ENCODE measurements at regions not wholly inside any gene's neighbourhood (a gene's known extent, or its start where the extent isn't known, plus 50 kb on each side); places are given as distances from the start of the nearest gene placed in this dataset.

GRCh38 chr11:37557990-37558389 is 960.0 kb upstream of the RAG2 start:
- ATAC-seq (no peak), FAIRE-seq (no peak), DNase-seq (ENCODE audit: low spot score) (no peak)
- POLR2A ChIA-PET, result no interaction called here
- Histone ChIP-seq H2AFZ (ENCODE audit: low read length) (no peak overlapping the region), H3K36me3 (replicated peaks in 1 of 2; ENCODE audit: control insufficient read depth in 1 of 2, insufficient read depth in 2 of 2, low read length in 2 of 2) (no peaks in the 10 kb centered on the region), H3K79me2 (ENCODE audit: insufficient read depth, low read length) (no peaks in the 10 kb centered on the region), H3K4me1 (ENCODE audit: insufficient read depth, low read length) (no peaks in the 10 kb centered on the region), H3K27ac (ENCODE audit: extremely low read length, insufficient read depth, low read length) (no peak overlapping the region), H3K4me3 (replicated peaks in 1 of 3; ENCODE audit: insufficient read depth in 1 of 3, low read depth in 2 of 3, low read length in 3 of 3) (no peak overlapping the region), H3K4me2 (ENCODE audit: low read depth, low read length) (no peak overlapping the region), H4K20me1 (ENCODE audit: insufficient read depth, low read length) (no peaks in the 10 kb centered on the region), H3K27me3 (ENCODE audit: control insufficient read depth in 1 of 2, insufficient read depth in 2 of 2, low read length in 2 of 2) (no peaks in the 10 kb centered on the region), H3K9ac (ENCODE audit: insufficient read depth, low read depth, low read length) (no peak overlapping the region), H3K9me3 (ENCODE audit: low read length) (peaks cover 70% of the 10 kb centered on the region)
- intact Hi-C loops (cut with micrococcal nuclease; ENCODE audit: unreplicated experiment) (no loop called here), in situ Hi-C loops (cut with HindIII; ENCODE audit: extremely low pct_ligation_motif_present, low pct_unique_long_range_greater_than_20kb) (no loop called here)
- TF ChIP-seq CBX5 (CRISPR knock-in tag; IDR thresholded peaks at IDR 0.05; ENCODE audit: borderline replicate concordance) (no peak), KIAA2018 (CRISPR knock-in tag; IDR thresholded peaks at IDR 0.05; ENCODE audit: borderline replicate concordance) (no peak), ZNF263 (CRISPR knock-in tag; IDR thresholded peaks at IDR 0.05) (no peak), ZFP1 (CRISPR knock-in tag; IDR thresholded peaks at IDR 0.05) (no peak)
- WGBS (ENCODE audit: low lambda C conversion rate), result 0% methylated on average over 1 of the region's 1 CpG
- CTCF ChIA-PET (ENCODE audit: low intra/inter-chr PET ratio, low total read pairs), result no interaction called here
- BruUV-seq (replicated peaks), result no TSS peak

Data from HepG2 (cell line).